ENCODE measurements at regions not wholly inside any gene's neighbourhood (a gene's known extent, or its start where the extent isn't known, plus 50 kb on each side); places are given as distances from the start of the nearest gene placed in this dataset.
A peak's percentile ranks its signal among the peaks of the same experiment; 100 is the strongest.
"Not testable (repeated sequence)": the region's sequence is repeated elsewhere in the genome, so short reads cannot be mapped to it uniquely, and the experiment has no call there.

- DNase-seq, result no peak
Observed at GRCh38 chrX:65971151-65971550, 68.7 kb downstream of the VSIG4 start.

- DNase-seq, result not testable (repeated sequence)
Observed at GRCh38 chrX:65967159-65967558, 72.7 kb downstream of the VSIG4 start.

- DNase-seq, result no peak
Observed at GRCh38 chrX:65961714-65962113, 78.2 kb downstream of the VSIG4 start.

DNA sequence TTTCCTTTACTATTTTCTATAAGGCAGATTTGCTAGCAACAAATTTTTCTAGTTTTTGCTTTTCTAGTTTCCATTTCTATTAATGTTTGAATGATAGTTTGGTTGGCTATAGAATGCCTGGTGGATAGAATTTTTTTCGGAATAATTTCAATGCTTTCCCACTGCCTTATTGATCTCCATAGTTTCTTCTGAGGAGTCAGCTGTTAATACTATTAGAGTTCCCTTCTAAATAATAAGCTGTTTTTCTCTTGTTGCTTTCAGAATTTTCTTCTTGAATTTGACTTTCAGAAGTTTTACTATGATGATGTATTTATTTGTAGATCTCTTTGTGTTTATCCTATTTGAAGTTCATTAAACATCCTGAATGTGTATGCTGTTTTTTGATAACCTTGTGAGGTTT is 91.8 kb downstream of the VSIG4 start:
- no peak for DNase-seq

DNA sequence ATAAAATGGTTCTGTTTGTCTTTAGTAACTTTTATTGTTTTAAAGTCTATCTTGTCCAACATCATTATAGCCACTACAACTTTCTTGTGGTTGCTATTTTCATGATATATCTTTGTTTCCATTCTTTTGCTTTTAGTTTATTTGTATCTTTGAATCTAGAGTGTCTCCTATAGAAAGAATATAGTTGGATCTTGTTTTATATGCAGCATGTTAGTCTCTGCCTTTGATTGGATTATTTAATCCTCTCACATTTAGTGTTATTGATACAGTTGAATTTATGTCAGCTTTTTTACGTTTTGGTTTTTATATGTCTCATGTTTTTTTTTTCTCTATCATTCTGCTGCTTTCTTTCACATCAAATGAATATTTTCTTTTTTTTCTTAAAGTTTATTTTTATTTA is 98.1 kb downstream of the VSIG4 start:
- DNase-seq, result no peak

- no peak for DNase-seq
Observed at GRCh38 chrX:65933085-65933589, 106.7 kb downstream of the VSIG4 start.

- DNase-seq, result peak in 13 of 56 donors; percentile 0 to 47 (median 14)
Observed at GRCh38 chrX:65932173-65933084, 107.5 kb downstream of the VSIG4 start.

DNA sequence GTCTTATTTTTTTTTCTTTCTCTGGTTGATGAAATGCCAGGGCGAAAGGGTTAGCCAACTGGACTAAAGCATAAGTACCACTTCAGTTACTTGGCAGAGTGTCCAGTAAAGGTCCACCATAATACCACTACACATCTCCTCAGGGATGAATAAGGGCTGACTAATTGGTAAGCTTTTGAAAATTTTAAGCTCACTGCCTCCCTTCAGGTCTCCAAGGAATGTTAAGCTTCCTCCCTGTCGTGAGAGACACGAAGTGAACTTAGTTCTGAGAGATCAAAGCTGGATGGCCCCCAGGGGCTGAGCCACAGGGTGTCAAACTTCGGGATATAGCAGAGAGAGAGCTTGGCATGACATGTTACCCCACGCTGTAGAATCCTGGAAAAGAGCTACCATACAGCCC is 111.4 kb downstream of the VSIG4 start:
- no peak for DNase-seq

DNA sequence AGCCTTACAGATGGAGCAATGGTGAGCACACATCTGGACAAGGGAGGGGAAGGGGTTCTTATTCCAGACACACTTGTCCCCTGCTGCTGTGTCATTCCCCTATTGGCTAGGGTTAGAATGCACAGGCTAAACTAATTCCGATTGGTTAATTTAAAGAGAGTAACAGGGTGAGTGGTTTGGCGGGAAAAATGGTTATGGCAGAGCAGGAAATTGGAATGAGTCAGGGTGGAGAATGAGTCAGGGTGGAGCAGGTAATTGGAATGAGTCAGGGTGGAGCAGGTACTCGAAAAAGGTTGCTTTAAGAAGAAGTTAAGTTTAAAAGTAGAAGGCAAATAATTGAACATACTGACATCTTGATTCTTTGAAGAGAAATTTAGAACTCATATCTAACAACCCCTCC is 112.5 kb downstream of the VSIG4 start:
- DNase-seq, result not testable (repeated sequence)

DNA sequence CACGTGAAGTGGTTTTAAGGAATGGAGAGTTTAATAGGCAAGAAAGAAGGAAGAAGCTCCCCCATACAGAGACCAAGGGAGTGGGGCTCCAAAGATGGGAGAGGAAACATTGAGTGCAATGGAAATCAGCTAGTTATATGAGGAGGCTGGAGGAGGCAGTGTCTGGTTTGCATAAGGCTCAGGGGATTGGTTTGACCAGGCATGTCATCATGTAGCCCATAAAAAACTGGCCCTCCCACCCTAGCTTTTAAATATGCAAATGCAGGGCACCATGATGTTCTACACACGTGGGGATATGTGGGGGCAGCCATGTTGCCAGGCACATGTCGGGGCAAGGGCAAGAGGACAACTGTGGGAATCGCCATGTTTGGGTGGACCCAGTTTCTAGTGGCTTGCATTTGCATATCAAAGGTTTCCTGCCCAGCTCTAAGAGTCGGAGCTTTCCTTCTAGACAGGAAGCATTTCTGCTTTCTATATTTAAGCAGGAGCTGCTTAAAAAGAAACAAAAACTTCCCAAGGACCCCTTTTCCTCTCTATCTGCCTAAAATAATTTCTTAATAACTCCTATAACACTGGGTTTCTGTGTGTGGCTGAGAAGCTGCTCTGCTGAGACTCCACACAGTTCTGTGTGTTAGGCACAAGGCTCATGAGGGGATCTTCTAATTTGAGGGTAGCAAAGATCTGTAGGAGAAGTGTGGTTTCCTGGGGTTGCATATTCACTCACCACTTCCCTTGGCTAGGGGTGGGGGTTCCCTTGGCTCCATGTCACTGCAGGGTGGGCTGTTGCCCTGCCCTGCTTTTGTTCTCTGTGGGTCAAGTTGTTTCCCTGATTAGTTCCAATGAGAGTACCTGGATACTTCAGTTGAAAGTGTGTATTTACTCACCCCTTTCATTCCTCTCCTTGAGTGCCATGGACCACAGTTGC is 113.5 kb downstream of the VSIG4 start:
- no peak for DNase-seq

- DNase-seq, result no peak
Observed at GRCh38 chrX:65925592-65925991, 114.3 kb downstream of the VSIG4 start.

GRCh38 chrX:65925005-65925404 is 114.9 kb downstream of the VSIG4 start:
- DNase-seq, result no peak

DNA sequence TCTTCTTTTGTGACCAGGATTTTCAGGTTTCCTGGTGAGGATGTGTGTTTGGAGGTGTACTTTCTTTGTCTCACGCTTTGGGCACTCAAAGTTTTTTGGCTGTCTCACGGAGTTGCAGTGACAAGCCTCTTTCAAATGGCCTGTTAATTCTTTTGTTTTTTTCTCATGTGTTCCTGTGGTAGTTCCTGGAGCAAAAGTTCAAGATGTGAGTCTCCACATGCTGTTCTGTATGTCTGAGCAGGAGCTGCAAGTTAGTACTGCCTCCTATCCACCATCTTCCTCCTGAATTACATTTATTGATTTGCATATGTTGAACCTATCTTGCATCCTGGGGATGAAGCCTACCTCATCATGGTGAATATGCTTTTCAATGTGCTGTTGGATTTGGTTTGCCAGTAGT is 118.5 kb downstream of the VSIG4 start:
- no peak for DNase-seq

GRCh38 chrX:65920620-65921019 is 119.3 kb downstream of the VSIG4 start:
- DNase-seq, result no peak

- DNase-seq, result no peak
Observed at GRCh38 chrX:65910899-65911298, 129.0 kb downstream of the VSIG4 start.

DNA sequence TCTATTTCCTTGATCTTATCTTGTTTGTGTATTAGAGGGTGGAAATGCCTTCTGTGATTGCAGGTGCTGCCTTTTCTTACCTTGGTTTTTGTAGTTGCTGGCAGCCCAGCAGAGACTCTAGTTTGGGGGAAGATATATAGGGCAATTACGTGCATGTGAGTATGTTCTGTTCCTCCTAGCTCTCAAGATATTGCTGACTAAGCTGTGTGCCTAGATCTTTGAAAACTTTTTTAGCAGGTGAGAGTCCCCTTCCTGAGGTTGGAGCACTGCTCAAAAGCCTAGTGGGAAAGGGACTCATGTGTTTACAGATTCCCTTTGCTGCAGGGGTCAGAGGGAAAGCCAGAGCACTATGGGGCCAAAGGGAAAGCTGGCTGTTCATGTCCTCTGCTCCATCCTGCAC is 136.1 kb downstream of the VSIG4 start:
- no peak for DNase-seq

GRCh38 chrX:65902011-65902410 is 137.9 kb downstream of the VSIG4 start:
- DNase-seq, result no peak

DNA sequence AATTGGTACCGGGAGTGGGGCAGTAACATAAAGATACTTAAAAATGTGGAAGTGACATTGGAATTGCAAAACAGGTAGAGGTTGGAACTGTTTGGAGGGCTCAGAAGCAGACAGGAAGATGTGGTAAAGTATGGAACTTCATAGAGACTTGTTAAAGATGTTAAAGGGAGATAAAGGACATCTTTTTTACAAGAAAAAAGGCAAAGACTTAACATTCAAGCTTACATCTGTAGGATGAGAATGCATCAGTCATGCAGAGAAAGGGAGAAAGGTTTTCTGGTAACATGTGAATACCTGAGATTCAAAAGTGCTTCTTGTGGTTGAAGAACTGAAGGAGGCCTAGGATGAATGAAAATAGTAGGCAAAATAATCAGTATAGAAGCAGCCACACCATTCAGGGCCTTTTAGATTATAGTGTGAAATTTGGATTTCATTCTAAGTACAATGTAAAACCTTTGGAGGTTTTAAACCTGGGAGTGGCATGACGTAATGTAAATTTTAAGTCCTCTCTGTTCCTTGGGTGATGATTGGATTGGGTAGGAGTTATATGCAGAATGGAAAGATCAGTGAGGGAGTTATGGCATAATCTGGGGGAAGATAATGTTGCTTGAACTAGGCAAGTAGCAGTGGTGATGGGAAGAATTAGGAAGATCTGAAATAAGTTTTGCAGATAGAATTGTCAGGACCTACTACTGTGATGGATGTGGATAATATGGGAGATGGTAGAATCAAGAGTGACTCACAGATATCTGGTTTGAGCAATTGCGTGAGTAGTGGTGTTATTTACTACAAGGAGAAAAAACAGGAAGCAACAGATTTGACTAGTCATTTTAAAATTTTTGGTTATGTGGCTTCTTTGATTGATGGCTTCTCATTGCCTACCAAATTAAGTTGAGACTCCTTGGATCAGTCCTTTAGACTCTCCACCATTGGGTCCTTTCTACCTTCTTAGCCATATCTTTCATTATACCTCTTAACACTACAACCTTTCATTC is 138.7 kb downstream of the VSIG4 start:
- no peak for DNase-seq

DNA sequence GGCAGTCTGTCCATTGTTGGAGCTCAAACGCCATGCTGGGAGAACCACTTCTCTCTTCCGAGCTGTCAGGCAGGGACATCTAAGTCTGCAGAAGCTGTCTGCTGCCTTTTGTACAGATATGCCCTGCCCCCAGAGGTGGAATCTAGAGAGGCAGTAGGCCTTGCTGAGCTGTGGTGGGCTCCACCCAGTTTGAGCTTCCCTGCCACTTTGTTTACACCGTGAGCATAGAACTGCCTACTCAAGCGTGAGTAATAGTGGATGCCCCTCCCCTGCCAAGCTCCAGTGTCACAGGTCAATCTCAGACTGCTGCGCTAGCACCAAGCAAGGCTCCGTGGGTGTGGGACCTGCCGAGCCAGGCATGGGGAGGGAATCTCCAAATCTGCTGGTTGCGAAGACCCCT is 145.7 kb downstream of the VSIG4 start:
- no peak for DNase-seq

DNA sequence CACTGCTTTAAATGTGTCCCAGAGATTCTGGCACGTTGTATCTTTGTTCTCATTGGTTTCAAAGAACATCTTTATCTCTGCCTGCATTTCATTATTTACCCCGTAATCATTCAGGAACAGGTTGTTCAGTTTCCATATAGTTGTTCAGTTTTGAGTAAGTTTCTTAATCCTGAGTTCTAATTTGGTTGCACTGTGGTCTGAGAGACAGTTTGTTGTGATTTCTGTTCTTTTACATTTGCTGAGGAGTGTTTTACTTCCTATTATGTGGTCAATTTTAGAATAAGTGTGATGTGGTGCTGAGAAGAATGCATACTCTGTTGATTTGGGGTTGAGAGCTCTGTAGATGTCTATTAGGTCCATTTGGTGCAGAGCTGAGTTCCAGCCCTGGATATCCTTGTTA is 148.1 kb downstream of the VSIG4 start:
- not testable (repeated sequence) for DNase-seq

DNA sequence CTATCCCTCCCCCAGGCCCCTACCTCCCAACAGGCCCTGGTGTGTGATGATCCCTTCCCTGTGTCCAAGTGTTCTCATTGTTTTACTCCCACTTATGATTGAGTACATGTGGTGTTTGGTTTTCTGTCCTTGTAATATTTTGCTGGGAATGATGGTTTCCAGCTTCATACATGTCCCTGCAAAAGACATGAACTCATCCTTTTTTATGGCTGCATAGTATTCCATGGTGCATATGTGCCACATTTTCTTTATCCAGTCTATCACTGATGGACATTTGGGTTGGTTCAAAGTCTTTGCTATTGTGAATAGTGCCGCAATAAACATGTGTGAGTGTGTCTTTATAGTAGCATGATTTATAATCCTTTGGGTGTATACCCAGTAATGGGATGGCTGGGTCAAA is 151.7 kb downstream of the VSIG4 start:
- not testable (repeated sequence) for DNase-seq

Data from nucleus accumbens (tissue), 56 donors.